ENCODE measurements at regions not wholly inside any gene's neighbourhood (a gene's known extent, or its start where the extent isn't known, plus 50 kb on each side); places are given as distances from the start of the nearest gene placed in this dataset.

GRCh38 chr17:34153991-34154390 is 101.1 kb upstream of the CCL2 start:
- H3K4me1 ChIP-seq (ENCODE audit: control insufficient read depth in 1 of 2, insufficient read depth in 2 of 2, low read length in 2 of 2) = no peaks in the 10 kb centered on the region
- no peak overlapping the region for H3K4me3 ChIP-seq (replicated peaks in 1 of 3; ENCODE audit: low read depth in 2 of 3, low read length in 3 of 3)
- no peaks in the 10 kb centered on the region for H3K79me2 ChIP-seq (ENCODE audit: insufficient read depth, low read length)
- WGBS (ENCODE audit: insufficient coverage) = no CpG with 5 or more reads among the region's 6 CpGs
- no peak overlapping the region for H3K27ac ChIP-seq (ENCODE audit: low read depth in 1 of 2, low read length in 2 of 2)
- TF ChIP-seq CTCF (IDR thresholded peaks at IDR 0.05) = no peak
- H3K27me3 ChIP-seq (ENCODE audit: control insufficient read depth in 2 of 2, insufficient read depth in 2 of 2, low read length in 2 of 2) = peaks cover 43 to 51% of the 10 kb centered on the region in 2 donors
- peaks cover 8% of the 10 kb centered on the region for H3K4me1 Mint-ChIP-seq
- no peak overlapping the region for H3K9ac ChIP-seq (ENCODE audit: insufficient read depth, low read length, poor library complexity, severe bottlenecking)
- H3K9me3 Mint-ChIP-seq = peaks cover 2 to 20% (median 11%) of the 10 kb centered on the region in 7 donors
- H3K36me3 ChIP-seq (replicated peaks in 1 of 2; ENCODE audit: control insufficient read depth in 1 of 2, insufficient read depth in 2 of 2, low read length in 2 of 2) = no peaks in the 10 kb centered on the region
- peaks cover 0 to 2% of the 10 kb centered on the region in 2 donors for H3K36me3 Mint-ChIP-seq
- no peak overlapping the region for H2AFZ ChIP-seq (ENCODE audit: insufficient read depth, low read depth, low read length, poor library complexity, severe bottlenecking)
- H3K9me3 ChIP-seq (replicated peaks in 1 of 2; ENCODE audit: control insufficient read depth in 1 of 2, insufficient read depth in 1 of 2, low read length in 2 of 2) = peaks cover 3 to 22% of the 10 kb centered on the region in 2 donors
- peak overlapping the region in 1 of 7 donors; percentile 54 for H3K27ac Mint-ChIP-seq
- H3K27me3 Mint-ChIP-seq (ENCODE audit: low read depth in 3 of 3) = peaks cover 48 to 56% (median 54%) of the 10 kb centered on the region in 3 donors
- H3K4me2 ChIP-seq (replicated peaks; ENCODE audit: extremely low read depth, low read length, poor library complexity, severe bottlenecking) = no peak overlapping the region
- intact Hi-C loops (cut with micrococcal nuclease) = no loop called here
- H4K20me1 ChIP-seq (ENCODE audit: insufficient read depth, low read length) = no peaks in the 10 kb centered on the region
- DNase-seq = no peak
- peak overlapping the region in 1 of 2 donors; percentile 53 for H3K4me3 Mint-ChIP-seq

GRCh38 chr17:34154961-34155730 is 99.9 kb upstream of the CCL2 start:
- peaks cover 47 to 55% of the 10 kb centered on the region in 2 donors for H3K27me3 ChIP-seq (ENCODE audit: control insufficient read depth in 2 of 2, insufficient read depth in 2 of 2, low read length in 2 of 2)
- no peak for TF ChIP-seq CTCF (IDR thresholded peaks at IDR 0.05)
- peaks cover 0 to 2% of the 10 kb centered on the region in 2 donors for H3K36me3 Mint-ChIP-seq
- H3K36me3 ChIP-seq (replicated peaks in 1 of 2; ENCODE audit: control insufficient read depth in 1 of 2, insufficient read depth in 2 of 2, low read length in 2 of 2) = no peaks in the 10 kb centered on the region
- no peak overlapping the region for H2AFZ ChIP-seq (ENCODE audit: insufficient read depth, low read depth, low read length, poor library complexity, severe bottlenecking)
- H3K4me2 ChIP-seq (replicated peaks; ENCODE audit: extremely low read depth, low read length, poor library complexity, severe bottlenecking) = no peak overlapping the region
- H3K4me3 Mint-ChIP-seq = peak overlapping the region in 1 of 2 donors; percentile 74
- H4K20me1 ChIP-seq (ENCODE audit: insufficient read depth, low read length) = no peaks in the 10 kb centered on the region
- no peak overlapping the region for H3K27ac ChIP-seq (ENCODE audit: low read depth in 1 of 2, low read length in 2 of 2)
- no peak overlapping the region for H3K9ac ChIP-seq (ENCODE audit: insufficient read depth, low read length, poor library complexity, severe bottlenecking)
- DNase-seq = no peak
- H3K27me3 Mint-ChIP-seq (ENCODE audit: low read depth in 3 of 3) = peaks cover 56 to 63% (median 57%) of the 10 kb centered on the region in 3 donors
- intact Hi-C loops (cut with micrococcal nuclease) = no loop called here
- peak overlapping the region in 1 of 7 donors; percentile 53 for H3K27ac Mint-ChIP-seq
- 4% methylated on average over 23 of the region's 23 CpGs for WGBS (ENCODE audit: insufficient coverage)
- peaks cover 3 to 25% of the 10 kb centered on the region in 2 donors for H3K9me3 ChIP-seq (replicated peaks in 1 of 2; ENCODE audit: control insufficient read depth in 1 of 2, insufficient read depth in 1 of 2, low read length in 2 of 2)
- peaks cover 2 to 21% (median 13%) of the 10 kb centered on the region in 7 donors for H3K9me3 Mint-ChIP-seq
- H3K4me1 ChIP-seq (ENCODE audit: control insufficient read depth in 1 of 2, insufficient read depth in 2 of 2, low read length in 2 of 2) = no peaks in the 10 kb centered on the region
- H3K4me3 ChIP-seq (replicated peaks in 1 of 3; ENCODE audit: low read depth in 2 of 3, low read length in 3 of 3) = no peak overlapping the region
- peaks cover 8% of the 10 kb centered on the region for H3K4me1 Mint-ChIP-seq
- no peaks in the 10 kb centered on the region for H3K79me2 ChIP-seq (ENCODE audit: insufficient read depth, low read length)

Data from CD14-positive monocyte (primary cell).